ENCODE measurements at regions not wholly inside any gene's neighbourhood (a gene's known extent, or its start where the extent isn't known, plus 50 kb on each side); places are given as distances from the start of the nearest gene placed in this dataset.
"Not testable (repeated sequence)": the region's sequence is repeated elsewhere in the genome, so short reads cannot be mapped to it uniquely, and the experiment has no call there.

DNA sequence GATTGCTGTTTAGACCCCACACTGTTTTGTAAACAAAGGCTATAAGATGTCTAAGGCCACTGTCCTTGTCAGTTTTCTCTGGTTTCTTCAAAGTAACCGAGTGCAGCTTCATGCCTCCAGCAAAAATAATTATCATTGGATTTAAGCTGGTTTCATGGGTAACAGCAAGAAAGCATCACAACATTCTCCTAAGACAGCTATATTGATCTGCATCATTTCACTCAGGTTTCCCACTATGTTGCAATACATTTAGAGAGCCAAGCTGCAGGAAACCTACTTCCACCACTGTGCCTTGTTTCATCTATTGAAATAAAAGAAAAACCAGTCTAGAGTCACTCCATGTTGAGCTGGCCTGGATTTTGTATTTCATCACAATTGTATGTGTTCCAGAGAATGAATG lies 351.4 kb downstream of the OXSM start:
- no peak for DNase-seq (ENCODE audit: low read depth)
- no peak for TF ChIP-seq CTCF (conservative IDR thresholded peaks at IDR 0.05; ENCODE audit: low read depth, low read length)
- H3K4me3 ChIP-seq (ENCODE audit: low read length) = no peak overlapping the region

GRCh38 chr3:26145769-26146168 lies 355.9 kb downstream of the OXSM start:
- no peak for TF ChIP-seq CTCF (conservative IDR thresholded peaks at IDR 0.05; ENCODE audit: low read depth, low read length)
- no peak overlapping the region for H3K4me3 ChIP-seq (ENCODE audit: low read length)
- no peak for DNase-seq (ENCODE audit: low read depth)

- DNase-seq (ENCODE audit: low read depth); H3K4me3 ChIP-seq (ENCODE audit: low read length): not testable (repeated sequence)
Observed at GRCh38 chr3:26157428-26157827, 367.5 kb downstream of the OXSM start.

- DNase-seq (ENCODE audit: low read depth) = no peak
- no peak for TF ChIP-seq CTCF (conservative IDR thresholded peaks at IDR 0.05; ENCODE audit: low read depth, low read length)
Observed at GRCh38 chr3:26171006-26171405, 381.1 kb downstream of the OXSM start.

DNA sequence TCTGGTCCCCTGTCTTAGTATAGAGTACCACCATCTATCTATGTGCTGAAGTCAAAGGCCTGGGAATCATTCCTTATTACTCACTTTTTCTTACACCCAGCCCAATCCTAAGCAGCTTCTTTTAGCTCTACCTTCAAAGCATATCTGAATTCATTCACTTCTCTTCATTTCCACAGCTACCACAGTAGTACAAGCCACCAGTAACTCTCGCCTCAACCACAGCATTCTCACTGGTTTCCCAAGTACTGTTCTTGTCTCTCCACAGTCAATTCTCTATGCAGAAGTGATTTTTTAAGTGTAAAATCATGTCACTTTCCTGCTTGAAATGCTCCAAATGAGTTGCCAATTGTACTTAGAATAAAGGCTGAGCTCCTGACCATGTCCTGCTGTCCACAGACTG lies 401.7 kb downstream of the OXSM start:
- DNase-seq (ENCODE audit: low read depth) = no peak
- no peak for TF ChIP-seq CTCF (conservative IDR thresholded peaks at IDR 0.05; ENCODE audit: low read depth, low read length)

More at GRCh38 chr3:26171006-26171405, 381.1 kb downstream of the OXSM start:
- H3K4me3 ChIP-seq (ENCODE audit: low read length) = no peak overlapping the region

GRCh38 chr3:26193558-26193957 lies 403.7 kb downstream of the OXSM start:
- DNase-seq (ENCODE audit: low read depth) = no peak
- H3K4me3 ChIP-seq (ENCODE audit: low read length) = no peak overlapping the region
- TF ChIP-seq CTCF (conservative IDR thresholded peaks at IDR 0.05; ENCODE audit: low read depth, low read length) = no peak

More for the DNA sequence above, 401.7 kb downstream of the OXSM start:
- no peak overlapping the region for H3K4me3 ChIP-seq (ENCODE audit: low read length)

- no peak for TF ChIP-seq CTCF (conservative IDR thresholded peaks at IDR 0.05; ENCODE audit: low read depth, low read length)
- H3K4me3 ChIP-seq (ENCODE audit: low read length) = no peak overlapping the region
- DNase-seq (ENCODE audit: low read depth) = no peak
Observed at GRCh38 chr3:26196781-26197180, 406.9 kb downstream of the OXSM start.

- DNase-seq (ENCODE audit: low read depth) = peak; percentile 0
- H3K4me3 ChIP-seq (ENCODE audit: low read length) = no peak overlapping the region
- TF ChIP-seq CTCF (conservative IDR thresholded peaks at IDR 0.05; ENCODE audit: low read depth, low read length) = no peak
Observed at GRCh38 chr3:26198609-26199008, 408.7 kb downstream of the OXSM start.

Data from retinal pigment epithelial cell (primary cell).